ENCODE measurements at regions not wholly inside any gene's neighbourhood (a gene's known extent, or its start where the extent isn't known, plus 50 kb on each side); places are given as distances from the start of the nearest gene placed in this dataset.

- H3K27ac Mint-ChIP-seq, result no peak overlapping the region
- Histone ChIP-seq H3K36me3 (ENCODE audit: insufficient read depth, low read length) (no peaks in the 10 kb centered on the region), H3K27ac (ENCODE audit: low read depth, low read length) (no peak overlapping the region), H3K4me1 (ENCODE audit: insufficient read depth, low read length) (no peaks in the 10 kb centered on the region), H3K27me3 (ENCODE audit: insufficient read depth, low read length, poor library complexity, severe bottlenecking) (no peaks in the 10 kb centered on the region), H3K4me3 (ENCODE audit: low read length) (no peak overlapping the region), H3K9me3 (ENCODE audit: low read length) (no peaks in the 10 kb centered on the region)
- H3K36me3 Mint-ChIP-seq, result no peaks in the 10 kb centered on the region
- DNase-seq, result no peak
- H3K27me3 Mint-ChIP-seq, result no peaks in the 10 kb centered on the region
- CTCF ChIA-PET, result no interaction called here
- POLR2A ChIA-PET, result no interaction called here
- peaks cover 2 to 13% (median 4%) of the 10 kb centered on the region in 5 donors for H3K9me3 Mint-ChIP-seq
- H3K4me1 Mint-ChIP-seq, result no peaks in the 10 kb centered on the region
- no peak overlapping the region for H3K4me3 Mint-ChIP-seq
These were observed 446.4 kb downstream of the ISL1 start for GRCh38 chr5:51829691-51830090.

- Histone ChIP-seq H3K27me3 (ENCODE audit: insufficient read depth, low read length, poor library complexity, severe bottlenecking) (no peaks in the 10 kb centered on the region), H3K4me3 (ENCODE audit: low read length) (no peak overlapping the region), H3K27ac (ENCODE audit: low read depth, low read length) (no peak overlapping the region), H3K9me3 (ENCODE audit: low read length) (no peaks in the 10 kb centered on the region), H3K4me1 (ENCODE audit: insufficient read depth, low read length) (no peaks in the 10 kb centered on the region), H3K36me3 (ENCODE audit: insufficient read depth, low read length) (no peaks in the 10 kb centered on the region)
- H3K4me3 Mint-ChIP-seq, result no peak overlapping the region
- CTCF ChIA-PET, result no interaction called here
- peaks cover 2 to 12% (median 7%) of the 10 kb centered on the region in 5 donors for H3K9me3 Mint-ChIP-seq
- no peak overlapping the region for H3K27ac Mint-ChIP-seq
- no peak for DNase-seq
- POLR2A ChIA-PET, result no interaction called here
- H3K4me1 Mint-ChIP-seq, result no peaks in the 10 kb centered on the region
- H3K27me3 Mint-ChIP-seq, result no peaks in the 10 kb centered on the region
- no peaks in the 10 kb centered on the region for H3K36me3 Mint-ChIP-seq
These were observed 449.8 kb downstream of the ISL1 start for GRCh38 chr5:51832934-51833470.

GRCh38 chr5:51838459-51838858 is 455.2 kb downstream of the ISL1 start:
- H3K4me3 Mint-ChIP-seq, result no peak overlapping the region
- H3K27me3 Mint-ChIP-seq, result no peaks in the 10 kb centered on the region
- H3K4me3 ChIP-seq (ENCODE audit: low read length), result no peak overlapping the region
- H3K4me1 ChIP-seq (ENCODE audit: insufficient read depth, low read length), result no peaks in the 10 kb centered on the region
- no peaks in the 10 kb centered on the region for H3K4me1 Mint-ChIP-seq
- no peak overlapping the region for H3K27ac Mint-ChIP-seq
- H3K9me3 Mint-ChIP-seq, result peaks cover 0 to 7% (median 2%) of the 10 kb centered on the region in 5 donors
- no peak overlapping the region for H3K27ac ChIP-seq (ENCODE audit: low read depth, low read length)
- H3K27me3 ChIP-seq (ENCODE audit: insufficient read depth, low read length, poor library complexity, severe bottlenecking), result no peaks in the 10 kb centered on the region
- no peak for DNase-seq
- no peaks in the 10 kb centered on the region for H3K36me3 Mint-ChIP-seq
- H3K36me3 ChIP-seq (ENCODE audit: insufficient read depth, low read length), result no peaks in the 10 kb centered on the region
- no peaks in the 10 kb centered on the region for H3K9me3 ChIP-seq (ENCODE audit: low read length)
- POLR2A ChIA-PET, result no interaction called here
- CTCF ChIA-PET, result no interaction called here

DNA sequence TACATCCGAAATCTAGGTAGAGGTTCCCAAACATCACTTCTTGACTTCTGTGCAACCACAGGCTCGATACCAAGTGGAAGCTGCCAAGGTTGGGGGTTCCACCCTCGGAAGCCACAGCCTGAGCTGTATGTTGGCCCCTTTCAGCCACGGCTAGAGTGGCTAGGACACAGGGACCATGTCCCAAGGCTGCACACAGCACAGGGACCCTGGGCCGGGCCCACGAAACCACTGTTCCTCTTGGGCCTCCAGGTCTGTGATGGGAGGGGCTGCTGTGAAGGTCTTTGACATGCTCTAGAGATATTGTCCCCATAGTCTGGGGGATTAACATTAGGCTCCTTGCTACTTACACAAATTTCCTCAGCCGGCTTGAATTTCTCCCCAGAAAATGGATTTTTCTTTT is 460.6 kb downstream of the ISL1 start:
- ChIA-PET CTCF (no interaction called here), POLR2A (no interaction called here)
- H3K4me3 Mint-ChIP-seq, result no peak overlapping the region
- Histone ChIP-seq H3K4me1 (ENCODE audit: insufficient read depth, low read length) (no peaks in the 10 kb centered on the region), H3K9me3 (ENCODE audit: low read length) (no peaks in the 10 kb centered on the region), H3K36me3 (ENCODE audit: insufficient read depth, low read length) (no peaks in the 10 kb centered on the region), H3K27ac (ENCODE audit: low read depth, low read length) (no peak overlapping the region), H3K4me3 (ENCODE audit: low read length) (no peak overlapping the region), H3K27me3 (ENCODE audit: insufficient read depth, low read length, poor library complexity, severe bottlenecking) (no peaks in the 10 kb centered on the region)
- peak in 1 of 5 donors; percentile 35 for DNase-seq
- no peaks in the 10 kb centered on the region for H3K27me3 Mint-ChIP-seq
- no peaks in the 10 kb centered on the region for H3K4me1 Mint-ChIP-seq
- no peaks in the 10 kb centered on the region for H3K36me3 Mint-ChIP-seq
- H3K9me3 Mint-ChIP-seq, result peaks cover 4 to 11% (median 7%) of the 10 kb centered on the region in 5 donors
- H3K27ac Mint-ChIP-seq, result no peak overlapping the region

GRCh38 chr5:51846015-51846414 is 462.8 kb downstream of the ISL1 start:
- H3K9me3 ChIP-seq (ENCODE audit: low read length), result no peaks in the 10 kb centered on the region
- POLR2A ChIA-PET, result no interaction called here
- H3K9me3 Mint-ChIP-seq, result peaks cover 3 to 11% (median 5%) of the 10 kb centered on the region in 5 donors
- CTCF ChIA-PET, result no interaction called here
- no peaks in the 10 kb centered on the region for H3K4me1 ChIP-seq (ENCODE audit: insufficient read depth, low read length)
- H3K27ac Mint-ChIP-seq, result no peak overlapping the region
- no peaks in the 10 kb centered on the region for H3K27me3 Mint-ChIP-seq
- H3K36me3 Mint-ChIP-seq, result no peaks in the 10 kb centered on the region
- DNase-seq, result no peak
- H3K4me1 Mint-ChIP-seq, result no peaks in the 10 kb centered on the region
- no peaks in the 10 kb centered on the region for H3K27me3 ChIP-seq (ENCODE audit: insufficient read depth, low read length, poor library complexity, severe bottlenecking)
- H3K4me3 ChIP-seq (ENCODE audit: low read length), result no peak overlapping the region
- no peaks in the 10 kb centered on the region for H3K36me3 ChIP-seq (ENCODE audit: insufficient read depth, low read length)
- H3K4me3 Mint-ChIP-seq, result no peak overlapping the region
- no peak overlapping the region for H3K27ac ChIP-seq (ENCODE audit: low read depth, low read length)

- POLR2A ChIA-PET, result no interaction called here
- no peaks in the 10 kb centered on the region for H3K27me3 ChIP-seq (ENCODE audit: insufficient read depth, low read length, poor library complexity, severe bottlenecking)
- H3K36me3 Mint-ChIP-seq, result no peaks in the 10 kb centered on the region
- H3K9me3 ChIP-seq (ENCODE audit: low read length), result no peaks in the 10 kb centered on the region
- CTCF ChIA-PET, result no interaction called here
- H3K9me3 Mint-ChIP-seq, result peaks cover 2 to 18% (median 5%) of the 10 kb centered on the region in 5 donors
- no peak overlapping the region for H3K4me3 ChIP-seq (ENCODE audit: low read length)
- no peaks in the 10 kb centered on the region for H3K27me3 Mint-ChIP-seq
- peak overlapping the region in 1 of 8 donors; percentile 21 for H3K27ac Mint-ChIP-seq
- H3K4me1 ChIP-seq (ENCODE audit: insufficient read depth, low read length), result no peaks in the 10 kb centered on the region
- DNase-seq, result no peak
- no peak overlapping the region for H3K27ac ChIP-seq (ENCODE audit: low read depth, low read length)
- no peaks in the 10 kb centered on the region for H3K36me3 ChIP-seq (ENCODE audit: insufficient read depth, low read length)
- H3K4me1 Mint-ChIP-seq, result no peaks in the 10 kb centered on the region
- H3K4me3 Mint-ChIP-seq, result no peak overlapping the region
These were observed 476.4 kb downstream of the ISL1 start for GRCh38 chr5:51859624-51860023.

DNA sequence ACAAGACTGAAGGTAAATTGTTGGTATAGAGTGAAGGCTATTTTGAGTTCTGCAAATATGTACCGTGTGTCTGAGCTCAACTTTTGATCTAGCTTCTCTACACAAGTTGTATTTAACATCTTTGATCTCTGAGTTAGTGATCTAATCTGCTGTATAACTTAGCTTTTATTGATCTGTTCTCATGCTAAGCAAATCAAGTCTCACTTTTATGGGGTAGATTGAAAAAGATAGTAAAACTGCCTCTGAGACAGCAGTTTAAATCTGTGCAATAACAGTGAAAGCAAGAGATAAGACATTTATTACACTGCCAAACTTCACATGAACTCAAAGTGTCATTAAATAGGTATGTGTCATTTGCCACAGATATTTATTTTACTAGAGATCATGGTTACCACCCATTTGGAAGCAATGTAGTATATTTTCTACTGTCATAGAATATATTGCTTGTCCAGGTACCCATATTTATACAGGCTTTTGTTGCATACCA is 477.3 kb downstream of the ISL1 start:
- Mint-ChIP-seq H3K27me3 (no peaks in the 10 kb centered on the region), H3K27ac (no peak overlapping the region), H3K4me3 (no peak overlapping the region), H3K9me3 (peaks cover 2 to 18% (median 5%) of the 10 kb centered on the region in 5 donors), H3K36me3 (no peaks in the 10 kb centered on the region), H3K4me1 (no peaks in the 10 kb centered on the region)
- no peaks in the 10 kb centered on the region for H3K27me3 ChIP-seq (ENCODE audit: insufficient read depth, low read length, poor library complexity, severe bottlenecking)
- no peak for DNase-seq
- POLR2A ChIA-PET, result no interaction called here
- H3K27ac ChIP-seq (ENCODE audit: low read depth, low read length), result no peak overlapping the region
- no peaks in the 10 kb centered on the region for H3K36me3 ChIP-seq (ENCODE audit: insufficient read depth, low read length)
- no peak overlapping the region for H3K4me3 ChIP-seq (ENCODE audit: low read length)
- H3K4me1 ChIP-seq (ENCODE audit: insufficient read depth, low read length), result no peaks in the 10 kb centered on the region
- CTCF ChIA-PET, result no interaction called here
- no peaks in the 10 kb centered on the region for H3K9me3 ChIP-seq (ENCODE audit: low read length)

GRCh38 chr5:51872144-51872543 is 488.9 kb downstream of the ISL1 start:
- H3K9me3 ChIP-seq (ENCODE audit: low read length), result no peaks in the 10 kb centered on the region
- Mint-ChIP-seq H3K4me1 (no peaks in the 10 kb centered on the region), H3K27ac (no peak overlapping the region), H3K36me3 (no peaks in the 10 kb centered on the region), H3K27me3 (no peaks in the 10 kb centered on the region), H3K9me3 (peaks cover 4 to 23% (median 11%) of the 10 kb centered on the region in 5 donors), H3K4me3 (no peak overlapping the region)
- POLR2A ChIA-PET, result no interaction called here
- no peaks in the 10 kb centered on the region for H3K27me3 ChIP-seq (ENCODE audit: insufficient read depth, low read length, poor library complexity, severe bottlenecking)
- no peak for DNase-seq
- H3K4me3 ChIP-seq (ENCODE audit: low read length), result no peak overlapping the region
- H3K27ac ChIP-seq (ENCODE audit: low read depth, low read length), result no peak overlapping the region
- H3K4me1 ChIP-seq (ENCODE audit: insufficient read depth, low read length), result no peaks in the 10 kb centered on the region
- CTCF ChIA-PET, result no interaction called here
- H3K36me3 ChIP-seq (ENCODE audit: insufficient read depth, low read length), result no peaks in the 10 kb centered on the region

DNA sequence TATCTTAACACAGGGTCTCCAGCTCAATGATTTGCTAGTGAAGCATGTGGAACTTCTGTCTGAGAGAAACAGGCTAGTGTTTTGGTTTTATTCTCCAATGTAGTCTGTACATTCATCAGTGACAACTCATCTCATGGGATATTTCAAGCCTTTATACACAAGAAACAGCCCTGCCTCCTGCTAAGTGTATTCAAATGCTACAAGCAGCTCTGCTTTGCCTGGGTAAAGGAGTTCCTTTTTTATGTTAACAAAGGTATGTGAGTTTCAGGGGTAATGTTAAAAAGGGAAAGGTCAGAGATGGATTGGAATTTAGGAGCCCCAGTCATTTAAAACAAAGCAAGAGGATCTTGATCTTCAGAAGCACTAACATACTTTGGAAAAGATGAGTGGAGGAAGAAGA is 498.7 kb downstream of the ISL1 start:
- Mint-ChIP-seq H3K36me3 (no peaks in the 10 kb centered on the region), H3K27ac (no peak overlapping the region), H3K27me3 (no peaks in the 10 kb centered on the region), H3K9me3 (peaks cover 0 to 5% (median 3%) of the 10 kb centered on the region in 5 donors), H3K4me1 (no peaks in the 10 kb centered on the region), H3K4me3 (no peak overlapping the region)
- Histone ChIP-seq H3K4me1 (ENCODE audit: insufficient read depth, low read length) (no peaks in the 10 kb centered on the region), H3K27me3 (ENCODE audit: insufficient read depth, low read length, poor library complexity, severe bottlenecking) (no peaks in the 10 kb centered on the region), H3K9me3 (ENCODE audit: low read length) (no peaks in the 10 kb centered on the region), H3K36me3 (ENCODE audit: insufficient read depth, low read length) (no peaks in the 10 kb centered on the region), H3K4me3 (ENCODE audit: low read length) (no peak overlapping the region), H3K27ac (ENCODE audit: low read depth, low read length) (no peak overlapping the region)
- ChIA-PET POLR2A (no interaction called here), CTCF (no interaction called here)
- DNase-seq, result no peak

All from CD8-positive, alpha-beta memory T cell (primary cell).